ENCODE measurements at regions not wholly inside any gene's neighbourhood (a gene's known extent, or its start where the extent isn't known, plus 50 kb on each side); places are given as distances from the start of the nearest gene placed in this dataset.
"Not testable (repeated sequence)": the region's sequence is repeated elsewhere in the genome, so short reads cannot be mapped to it uniquely, and the experiment has no call there.

DNA sequence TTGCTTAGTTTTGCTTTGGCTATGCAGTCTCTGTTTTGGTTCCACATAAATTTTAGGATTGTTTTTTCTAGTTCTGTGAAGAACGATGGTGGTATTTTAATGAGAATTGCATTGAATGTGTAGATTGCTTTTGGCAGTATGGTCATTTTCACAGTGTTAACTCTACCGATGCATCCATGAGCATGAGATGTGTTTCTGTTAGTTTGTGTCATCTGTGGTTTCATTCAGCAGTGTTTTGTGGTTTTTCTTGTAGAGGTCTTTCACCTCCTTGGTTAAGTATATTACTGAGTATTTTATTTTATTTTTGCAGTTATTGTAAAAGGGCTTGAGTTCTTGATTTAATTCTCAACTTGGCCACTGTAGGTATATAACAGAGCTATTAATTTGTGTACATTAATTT, 78.2 kb upstream of the ZNF92 start:
- H3K4me3 ChIP-seq (ENCODE audit: low read depth, low read length): no peak overlapping the region
- no peak for DNase-seq (ENCODE audit: low read depth)
- TF ChIP-seq, protein P1, sequence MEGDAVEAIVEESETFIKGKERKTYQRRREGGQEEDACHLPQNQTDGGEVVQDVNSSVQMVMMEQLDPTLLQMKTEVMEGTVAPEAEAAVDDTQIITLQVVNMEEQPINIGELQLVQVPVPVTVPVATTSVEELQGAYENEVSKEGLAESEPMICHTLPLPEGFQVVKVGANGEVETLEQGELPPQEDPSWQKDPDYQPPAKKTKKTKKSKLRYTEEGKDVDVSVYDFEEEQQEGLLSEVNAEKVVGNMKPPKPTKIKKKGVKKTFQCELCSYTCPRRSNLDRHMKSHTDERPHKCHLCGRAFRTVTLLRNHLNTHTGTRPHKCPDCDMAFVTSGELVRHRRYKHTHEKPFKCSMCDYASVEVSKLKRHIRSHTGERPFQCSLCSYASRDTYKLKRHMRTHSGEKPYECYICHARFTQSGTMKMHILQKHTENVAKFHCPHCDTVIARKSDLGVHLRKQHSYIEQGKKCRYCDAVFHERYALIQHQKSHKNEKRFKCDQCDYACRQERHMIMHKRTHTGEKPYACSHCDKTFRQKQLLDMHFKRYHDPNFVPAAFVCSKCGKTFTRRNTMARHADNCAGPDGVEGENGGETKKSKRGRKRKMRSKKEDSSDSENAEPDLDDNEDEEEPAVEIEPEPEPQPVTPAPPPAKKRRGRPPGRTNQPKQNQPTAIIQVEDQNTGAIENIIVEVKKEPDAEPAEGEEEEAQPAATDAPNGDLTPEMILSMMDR (IDR thresholded peaks at IDR 0.05; ENCODE audit: control insufficient read depth, extremely low read depth, insufficient read depth): no peak

DNA sequence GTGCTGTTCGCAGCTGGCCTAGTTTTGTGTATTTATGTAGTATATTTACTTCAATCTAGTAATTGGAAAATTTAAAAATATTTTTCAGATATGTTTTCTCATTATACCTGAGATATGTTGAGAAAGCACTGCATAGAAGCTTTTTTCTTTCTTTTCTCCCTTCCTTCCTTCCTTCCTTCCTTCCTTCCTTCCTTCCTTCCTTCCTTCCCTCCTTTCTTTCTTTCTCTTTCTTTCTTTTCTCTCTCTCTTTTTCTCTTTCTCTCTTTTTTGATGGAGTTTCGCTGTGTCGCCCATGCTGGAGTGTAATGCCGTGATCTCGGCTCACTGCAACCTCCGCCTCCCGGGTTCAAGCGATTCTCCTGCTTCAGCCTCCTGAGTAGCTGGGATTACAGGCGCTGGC, 83.3 kb upstream of the ZNF92 start:
- DNase-seq (ENCODE audit: low read depth); H3K4me3 ChIP-seq (ENCODE audit: low read depth, low read length): not testable (repeated sequence)

DNA sequence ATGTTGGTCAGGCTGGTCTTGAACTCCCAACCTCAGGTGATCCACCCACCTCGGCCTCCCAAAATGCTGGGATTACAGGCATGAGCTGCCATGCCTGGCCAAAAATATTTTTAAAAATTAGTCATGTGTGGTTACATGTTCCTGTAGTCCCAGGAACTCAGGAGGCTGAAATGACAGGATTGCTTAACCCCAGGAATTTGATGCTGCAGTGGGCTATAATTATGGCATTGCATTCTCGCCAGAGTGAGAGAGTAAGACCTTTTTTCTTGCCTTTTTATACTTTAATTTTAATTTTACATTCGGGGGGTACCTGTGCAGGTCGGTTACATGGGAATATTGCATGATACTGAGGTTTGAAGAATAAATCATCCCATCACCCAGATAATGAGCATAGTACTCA, 86.6 kb upstream of the ZNF92 start:
- no peak overlapping the region for H3K4me3 ChIP-seq (ENCODE audit: low read depth, low read length)
- DNase-seq (ENCODE audit: low read depth): no peak
- TF ChIP-seq, protein P1 (IDR thresholded peaks at IDR 0.05; ENCODE audit: control insufficient read depth, extremely low read depth, insufficient read depth): no peak

DNA sequence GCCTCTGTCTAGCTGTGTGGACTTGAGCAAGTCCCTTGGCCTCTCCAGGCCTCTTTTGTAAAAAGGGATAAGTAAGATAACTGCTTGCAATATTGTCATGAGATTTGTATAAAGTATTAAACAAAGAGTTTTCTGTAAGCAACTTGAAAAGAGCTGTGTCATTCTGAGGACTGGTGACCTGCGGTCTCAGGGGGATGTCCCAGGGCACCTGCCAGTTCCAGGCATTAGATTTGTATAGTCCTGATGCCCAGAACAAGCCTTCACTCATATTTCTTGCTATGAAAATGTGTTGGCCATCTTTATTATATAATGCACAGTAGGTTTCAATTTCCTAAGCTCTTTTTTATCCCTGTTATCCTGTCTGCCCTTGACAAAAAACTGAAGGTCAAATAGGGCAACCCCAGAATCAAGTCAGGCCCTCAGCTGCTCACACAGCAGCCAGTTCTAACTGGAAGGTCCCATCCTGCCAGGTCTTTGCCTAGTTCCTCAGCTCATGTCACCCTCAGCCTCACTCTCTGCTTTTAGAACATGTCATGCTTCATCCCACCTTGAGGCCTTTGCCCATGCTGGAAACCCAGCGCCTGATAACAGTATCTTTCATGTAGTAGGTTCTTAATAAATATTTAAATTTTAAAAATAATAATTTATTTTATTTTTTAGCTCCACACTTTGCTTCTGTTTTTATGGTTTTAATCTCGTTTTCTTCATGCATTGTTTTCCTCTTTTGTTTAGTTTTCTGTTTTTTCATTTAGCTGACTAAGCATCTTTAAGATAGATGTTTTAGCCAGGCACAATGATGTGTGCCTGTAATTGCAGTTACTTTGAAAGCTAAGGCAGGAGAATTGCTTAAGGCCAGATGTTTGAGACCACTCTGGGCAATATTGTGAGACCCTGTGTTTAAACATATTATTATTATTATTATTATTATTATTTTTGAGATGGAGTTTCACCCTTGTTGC, 87.5 kb upstream of the ZNF92 start:
- TF ChIP-seq, protein P1 (IDR thresholded peaks at IDR 0.05; ENCODE audit: control insufficient read depth, extremely low read depth, insufficient read depth): no peak
- no peak for DNase-seq (ENCODE audit: low read depth)
- H3K4me3 ChIP-seq (ENCODE audit: low read depth, low read length): no peak overlapping the region

DNA sequence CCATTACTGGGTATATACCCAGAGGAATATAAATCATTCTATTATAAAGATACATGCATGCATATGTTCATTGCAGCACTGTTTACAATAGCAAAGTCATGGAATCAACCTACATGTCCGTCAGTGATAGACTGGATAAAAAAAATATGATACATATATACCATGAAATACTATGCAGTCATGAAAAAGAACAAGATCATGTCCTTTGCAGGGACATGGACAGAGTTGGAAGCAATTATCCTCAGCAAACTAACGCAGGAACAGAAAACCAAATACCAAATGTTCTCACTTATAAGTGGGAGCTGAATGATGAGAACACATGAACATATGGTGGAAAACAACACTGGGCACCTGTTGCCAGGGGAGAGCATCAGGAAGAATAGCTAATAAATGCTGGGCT, 88.4 kb upstream of the ZNF92 start:
- DNase-seq (ENCODE audit: low read depth); H3K4me3 ChIP-seq (ENCODE audit: low read depth, low read length): not testable (repeated sequence)

DNA sequence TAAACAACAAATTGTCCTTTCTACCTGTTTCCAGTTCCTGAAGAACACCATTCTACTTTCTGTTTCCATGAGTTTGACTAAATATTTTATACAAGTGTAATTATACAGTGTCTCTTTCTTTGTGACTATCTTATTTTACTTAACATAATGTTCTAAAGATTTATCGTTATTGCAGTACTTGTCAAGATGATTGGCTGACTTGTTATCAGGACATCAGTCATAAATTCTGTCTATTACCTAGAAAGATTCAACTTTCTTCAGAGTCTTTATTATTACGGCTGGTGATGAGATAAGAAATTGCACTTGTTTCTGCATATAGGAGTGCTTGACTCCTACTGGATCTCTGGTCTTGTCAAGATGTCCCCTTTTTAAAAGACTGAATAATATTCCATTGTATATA, 93.9 kb upstream of the ZNF92 start:
- no peak for DNase-seq (ENCODE audit: low read depth)
- TF ChIP-seq, protein P1 (IDR thresholded peaks at IDR 0.05; ENCODE audit: control insufficient read depth, extremely low read depth, insufficient read depth): no peak
- H3K4me3 ChIP-seq (ENCODE audit: low read depth, low read length): no peak overlapping the region

DNA sequence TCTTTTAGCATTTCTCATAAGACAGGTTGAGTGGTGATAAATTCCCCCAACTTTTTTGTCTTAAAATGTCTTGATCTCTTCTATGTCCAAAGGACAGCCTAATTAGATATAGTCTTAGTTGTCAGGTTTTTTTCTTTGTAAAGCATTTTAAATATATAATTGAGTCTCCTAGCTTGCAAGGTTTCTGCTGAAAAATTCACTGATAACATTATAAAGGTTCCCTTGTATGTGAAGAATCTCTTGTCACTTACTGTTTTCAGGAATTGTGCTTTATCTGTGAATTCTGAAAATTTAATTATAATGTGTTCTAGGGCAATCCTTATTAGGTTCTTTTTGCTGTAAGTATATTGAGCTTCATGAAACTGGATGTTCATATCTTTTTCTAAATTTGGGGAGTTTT, 96.8 kb upstream of the ZNF92 start:
- no peak for DNase-seq (ENCODE audit: low read depth)
- H3K4me3 ChIP-seq (ENCODE audit: low read depth, low read length): no peak overlapping the region
- TF ChIP-seq, protein P1 (IDR thresholded peaks at IDR 0.05; ENCODE audit: control insufficient read depth, extremely low read depth, insufficient read depth): no peak

DNA sequence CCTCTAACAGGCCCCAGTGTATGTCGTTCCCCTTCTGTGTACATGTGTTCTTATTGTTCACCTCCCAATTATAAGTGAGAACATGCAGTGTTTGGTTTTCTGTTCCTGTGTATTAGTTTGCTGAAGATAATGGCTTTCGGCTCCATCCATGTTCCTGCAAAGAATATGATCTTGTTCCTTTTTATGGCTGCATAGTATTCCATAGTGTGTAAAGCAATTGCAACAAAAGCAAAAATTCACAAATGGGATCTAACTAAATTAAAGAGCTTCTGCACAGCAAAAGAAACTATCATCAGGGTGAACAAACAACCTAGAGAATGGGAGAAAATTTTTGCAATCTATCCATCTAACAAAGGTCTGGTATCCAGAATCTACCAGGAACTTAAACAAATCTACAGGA, 102.2 kb upstream of the ZNF92 start:
- H3K4me3 ChIP-seq (ENCODE audit: low read depth, low read length); DNase-seq (ENCODE audit: low read depth): not testable (repeated sequence)

Measured in LNCaP clone FGC (cell line).